ENCODE measurements at regions not wholly inside any gene's neighbourhood (a gene's known extent, or its start where the extent isn't known, plus 50 kb on each side); places are given as distances from the start of the nearest gene placed in this dataset.

DNA sequence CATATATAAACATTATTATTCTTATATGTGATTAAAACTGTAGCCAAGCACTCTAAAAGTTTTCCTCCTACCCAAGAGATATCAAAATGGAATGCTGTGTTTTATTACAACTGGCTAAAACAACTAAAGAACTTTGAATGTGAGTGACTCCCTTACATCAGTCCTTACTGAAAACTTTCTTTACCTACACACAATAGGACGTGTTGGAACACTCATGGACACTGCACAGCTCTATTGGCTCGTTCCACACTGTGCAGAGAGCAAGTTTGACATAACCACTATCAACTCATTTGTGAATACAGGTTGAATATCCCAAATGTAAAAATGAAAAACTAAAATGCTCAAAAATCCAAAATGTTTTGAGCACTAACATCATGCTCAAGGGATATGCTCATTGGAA, 650.6 kb downstream of the SLC4A3 start:
- TF ChIP-seq CTCF (IDR thresholded peaks at IDR 0.05; ENCODE audit: insufficient read depth, low read depth, low read length), result no peak
- TF ChIP-seq EZH2 (IDR thresholded peaks at IDR 0.05; ENCODE audit: insufficient read depth, low read length), result no peak
